ENCODE measurements at regions not wholly inside any gene's neighbourhood (a gene's known extent, or its start where the extent isn't known, plus 50 kb on each side); places are given as distances from the start of the nearest gene placed in this dataset.

DNA sequence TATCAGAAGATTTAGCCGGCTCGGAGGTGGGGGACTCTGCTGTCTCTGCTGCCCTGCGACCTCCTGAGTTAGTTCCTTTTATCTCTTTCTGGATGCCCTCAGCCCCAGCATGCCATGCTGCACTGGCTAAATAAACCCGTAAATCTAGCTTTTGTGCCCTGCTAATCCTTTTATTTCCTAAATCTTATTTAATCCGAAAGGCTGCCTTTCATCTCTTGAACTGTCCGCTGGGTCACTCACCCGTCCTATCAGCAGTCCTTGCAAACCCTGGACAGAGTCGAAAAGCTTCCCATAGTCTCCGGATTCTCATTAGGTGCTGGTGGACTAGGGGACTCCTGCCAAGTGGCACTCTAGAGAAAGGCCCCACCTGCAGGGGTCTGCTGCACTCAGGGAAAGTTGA is 122.0 kb upstream of the APCDD1 start:
- TF ChIP-seq POLR2AphosphoS5 (IDR thresholded peaks at IDR 0.05; ENCODE audit: low read depth), result no peak
- no peak for TF ChIP-seq SPI1 (IDR thresholded peaks at IDR 0.05; ENCODE audit: borderline replicate concordance, low read depth)
- TF ChIP-seq, protein P1, sequence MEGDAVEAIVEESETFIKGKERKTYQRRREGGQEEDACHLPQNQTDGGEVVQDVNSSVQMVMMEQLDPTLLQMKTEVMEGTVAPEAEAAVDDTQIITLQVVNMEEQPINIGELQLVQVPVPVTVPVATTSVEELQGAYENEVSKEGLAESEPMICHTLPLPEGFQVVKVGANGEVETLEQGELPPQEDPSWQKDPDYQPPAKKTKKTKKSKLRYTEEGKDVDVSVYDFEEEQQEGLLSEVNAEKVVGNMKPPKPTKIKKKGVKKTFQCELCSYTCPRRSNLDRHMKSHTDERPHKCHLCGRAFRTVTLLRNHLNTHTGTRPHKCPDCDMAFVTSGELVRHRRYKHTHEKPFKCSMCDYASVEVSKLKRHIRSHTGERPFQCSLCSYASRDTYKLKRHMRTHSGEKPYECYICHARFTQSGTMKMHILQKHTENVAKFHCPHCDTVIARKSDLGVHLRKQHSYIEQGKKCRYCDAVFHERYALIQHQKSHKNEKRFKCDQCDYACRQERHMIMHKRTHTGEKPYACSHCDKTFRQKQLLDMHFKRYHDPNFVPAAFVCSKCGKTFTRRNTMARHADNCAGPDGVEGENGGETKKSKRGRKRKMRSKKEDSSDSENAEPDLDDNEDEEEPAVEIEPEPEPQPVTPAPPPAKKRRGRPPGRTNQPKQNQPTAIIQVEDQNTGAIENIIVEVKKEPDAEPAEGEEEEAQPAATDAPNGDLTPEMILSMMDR (IDR thresholded peaks at IDR 0.05; ENCODE audit: insufficient read depth, low read length), result no peak
- Histone ChIP-seq H3K27ac (replicated peaks) (no peak overlapping the region), H3K4me3 (replicated peaks; ENCODE audit: insufficient read depth, low read length) (no peak overlapping the region), H3K27me3 (ENCODE audit: insufficient read depth, poor library complexity, severe bottlenecking) (peaks cover 2% of the 10 kb centered on the region)
- DNase-seq (ENCODE audit: low read depth in 1 of 2, low spot score in 1 of 2), result no peak

DNA sequence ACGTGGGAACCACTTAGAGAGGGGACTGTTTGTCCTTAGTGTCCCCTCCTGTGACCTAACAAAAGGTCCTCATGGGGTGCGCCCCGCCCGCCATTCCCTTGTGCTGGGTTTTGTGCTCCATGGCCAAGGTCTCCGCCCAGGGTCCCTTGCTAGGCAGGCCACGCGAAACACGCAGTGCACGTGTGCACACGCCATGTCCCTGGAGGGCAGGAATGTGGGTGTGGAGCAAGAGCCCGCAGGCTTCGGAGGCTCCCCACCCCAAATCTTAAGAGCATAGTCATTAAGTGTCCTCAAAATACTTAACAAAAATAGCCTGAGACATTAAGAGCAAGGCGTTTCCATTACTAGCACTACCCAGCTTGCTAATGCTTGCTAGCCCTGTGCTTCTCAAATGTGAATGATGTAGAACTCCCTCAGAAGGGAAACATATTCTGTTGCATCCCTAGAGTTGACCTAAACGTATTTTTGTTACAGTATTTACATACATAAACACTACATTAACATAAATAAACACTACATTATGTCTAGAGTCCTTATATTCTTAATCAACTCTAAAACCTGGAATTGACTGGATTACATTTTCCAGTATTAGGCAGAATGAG is 117.6 kb upstream of the APCDD1 start:
- Histone ChIP-seq H3K27ac (replicated peaks) (no peak overlapping the region), H3K27me3 (ENCODE audit: insufficient read depth, poor library complexity, severe bottlenecking) (no peaks in the 10 kb centered on the region), H3K4me3 (replicated peaks; ENCODE audit: insufficient read depth, low read length) (no peak overlapping the region)
- DNase-seq (ENCODE audit: low read depth in 1 of 2, low spot score in 1 of 2), result no peak
- TF ChIP-seq REST (IDR thresholded peaks at IDR 0.05; ENCODE audit: insufficient replicate concordance, low read depth) (no peak), POLR2AphosphoS5 (IDR thresholded peaks at IDR 0.05; ENCODE audit: low read depth) (no peak), SPI1 (IDR thresholded peaks at IDR 0.05; ENCODE audit: borderline replicate concordance, low read depth) (no peak), GABPA (IDR thresholded peaks at IDR 0.05; ENCODE audit: low read depth) (no peak)
- TF ChIP-seq, protein P1 (IDR thresholded peaks at IDR 0.05; ENCODE audit: insufficient read depth, low read length), result no peak

DNA sequence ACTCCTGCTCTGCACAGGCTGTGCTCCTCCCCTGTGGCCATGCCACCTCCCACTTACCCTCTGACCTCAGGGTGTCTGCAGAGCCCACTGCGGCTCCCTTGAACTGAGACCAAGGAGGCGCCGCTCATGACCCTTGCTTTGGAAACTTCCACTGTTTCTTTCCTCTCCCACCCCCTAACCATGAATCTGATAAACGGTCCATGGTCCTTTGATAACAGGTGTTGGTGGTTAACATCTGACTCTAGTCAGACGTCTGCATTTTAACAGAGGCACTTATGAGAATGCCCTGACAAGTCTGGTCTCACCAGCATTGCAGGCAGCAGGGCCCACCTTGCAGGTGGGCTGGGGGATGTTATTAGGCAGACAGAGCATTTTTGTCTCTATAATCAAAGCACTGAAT is 113.6 kb upstream of the APCDD1 start:
- TF ChIP-seq GABPA (IDR thresholded peaks at IDR 0.05; ENCODE audit: low read depth) (no peak), SPI1 (IDR thresholded peaks at IDR 0.05; ENCODE audit: borderline replicate concordance, low read depth) (no peak), REST (IDR thresholded peaks at IDR 0.05; ENCODE audit: insufficient replicate concordance, low read depth) (no peak)
- TF ChIP-seq, protein P1 (IDR thresholded peaks at IDR 0.05; ENCODE audit: insufficient read depth, low read length), result no peak
- Histone ChIP-seq H3K4me3 (replicated peaks; ENCODE audit: insufficient read depth, low read length) (no peak overlapping the region), H3K27me3 (ENCODE audit: insufficient read depth, poor library complexity, severe bottlenecking) (no peaks in the 10 kb centered on the region), H3K27ac (replicated peaks) (no peak overlapping the region)
- no peak for DNase-seq (ENCODE audit: low read depth in 1 of 2, low spot score in 1 of 2)

GRCh38 chr18:10343778-10344177 is 110.7 kb upstream of the APCDD1 start:
- Histone ChIP-seq H3K4me3 (replicated peaks; ENCODE audit: insufficient read depth, low read length) (no peak overlapping the region), H3K27me3 (ENCODE audit: insufficient read depth, poor library complexity, severe bottlenecking) (no peaks in the 10 kb centered on the region), H3K27ac (replicated peaks) (no peak overlapping the region)
- no peak for DNase-seq (ENCODE audit: low read depth in 1 of 2, low spot score in 1 of 2)
- TF ChIP-seq REST (IDR thresholded peaks at IDR 0.05; ENCODE audit: insufficient replicate concordance, low read depth) (no peak), SPI1 (IDR thresholded peaks at IDR 0.05; ENCODE audit: borderline replicate concordance, low read depth) (no peak), POLR2AphosphoS5 (IDR thresholded peaks at IDR 0.05; ENCODE audit: low read depth) (no peak), GABPA (IDR thresholded peaks at IDR 0.05; ENCODE audit: low read depth) (no peak)
- TF ChIP-seq, protein P1 (IDR thresholded peaks at IDR 0.05; ENCODE audit: insufficient read depth, low read length), result no peak

Data from HL-60 (cell line).